ENCODE measurements at regions not wholly inside any gene's neighbourhood (a gene's known extent, or its start where the extent isn't known, plus 50 kb on each side); places are given as distances from the start of the nearest gene placed in this dataset.

GRCh38 chr20:55009066-55009465, 533.7 kb downstream of the DOK5 start:
- no peak for TF ChIP-seq ZFP3 (CRISPR knock-in tag; IDR thresholded peaks at IDR 0.05)
- no peak for TF ChIP-seq ZC3H10 (CRISPR knock-in tag; IDR thresholded peaks at IDR 0.05)
- no peak for TF ChIP-seq PATZ1 (CRISPR knock-in tag; IDR thresholded peaks at IDR 0.05; ENCODE audit: borderline replicate concordance)

Measured in SK-N-SH treated with all-trans-retinoic acid at 6 μM for 48 hours (cell line).